ENCODE measurements at regions not wholly inside any gene's neighbourhood (a gene's known extent, or its start where the extent isn't known, plus 50 kb on each side); places are given as distances from the start of the nearest gene placed in this dataset.

DNA sequence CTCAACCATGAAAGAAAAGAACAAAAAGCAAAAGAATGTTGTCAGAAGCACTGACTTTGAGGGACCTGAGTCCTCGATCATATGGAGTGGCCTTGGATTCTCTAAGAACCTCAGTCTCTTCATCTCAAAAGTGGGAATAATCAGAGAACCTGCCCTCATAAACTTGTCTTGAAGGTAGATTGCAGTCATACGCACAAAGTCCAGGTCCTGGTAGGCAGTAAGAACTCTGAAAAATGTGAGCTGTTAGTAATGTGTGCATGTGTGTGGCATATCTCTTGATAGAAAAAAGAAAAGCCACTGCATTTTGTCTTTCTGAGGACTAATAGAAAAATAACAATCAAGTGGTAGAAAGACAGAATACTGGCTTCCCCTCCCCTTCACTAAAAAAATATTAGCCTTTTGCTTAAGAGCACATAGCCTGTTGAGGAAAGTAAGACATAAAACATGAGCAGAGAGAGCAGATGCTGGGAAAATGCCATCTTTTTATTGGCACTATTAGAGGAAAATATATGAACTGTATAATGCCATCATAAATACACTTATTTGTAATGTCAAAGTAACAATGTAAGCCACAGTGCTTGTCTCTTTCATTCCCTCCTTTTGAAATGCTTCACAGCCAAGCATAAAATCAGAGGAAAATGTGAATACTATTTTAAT is 205.1 kb upstream of the TBX3 start:
- H3K9me3 ChIP-seq (replicated peaks; ENCODE audit: low read length), result no peaks in the 10 kb centered on the region
- H3K4me2 ChIP-seq (ENCODE audit: low read length), result peak overlapping the region; percentile 22
- no peaks in the 10 kb centered on the region for H3K27me3 ChIP-seq (ENCODE audit: control insufficient read depth, insufficient read depth, low read length)
- H3K4me3 ChIP-seq (ENCODE audit: low read length), result no peak overlapping the region
- H3K36me3 ChIP-seq (ENCODE audit: insufficient read depth, low read length), result no peaks in the 10 kb centered on the region
- H3K9ac ChIP-seq (ENCODE audit: low read depth, low read length), result no peak overlapping the region
- peaks cover 14% of the 10 kb centered on the region for H3K4me1 ChIP-seq (ENCODE audit: control insufficient read depth, insufficient read depth, low read length)

DNA sequence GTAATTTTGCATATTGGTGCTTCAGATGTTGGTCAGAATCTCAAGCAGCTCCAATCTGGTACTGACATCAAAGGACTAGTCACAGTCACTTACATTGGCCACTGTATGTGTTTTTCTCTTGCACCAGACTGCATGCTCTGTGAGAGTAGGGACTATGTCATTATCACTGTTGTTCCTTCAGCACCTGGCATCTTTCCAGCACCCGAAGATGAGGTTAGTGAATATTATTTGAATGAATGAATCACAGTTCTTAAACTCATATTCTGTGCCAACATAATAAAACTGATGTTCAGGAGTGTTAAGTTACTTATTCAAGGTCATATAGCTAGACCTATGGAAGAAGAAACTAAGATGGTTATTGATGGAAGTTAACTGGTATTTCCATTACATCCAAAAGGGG is 204.5 kb upstream of the TBX3 start:
- H3K36me3 ChIP-seq (ENCODE audit: insufficient read depth, low read length), result no peaks in the 10 kb centered on the region
- H3K4me2 ChIP-seq (ENCODE audit: low read length), result peak overlapping the region; percentile 22
- H3K9ac ChIP-seq (ENCODE audit: low read depth, low read length), result no peak overlapping the region
- peaks cover 14% of the 10 kb centered on the region for H3K4me1 ChIP-seq (ENCODE audit: control insufficient read depth, insufficient read depth, low read length)
- H3K9me3 ChIP-seq (replicated peaks; ENCODE audit: low read length), result no peaks in the 10 kb centered on the region
- H3K4me3 ChIP-seq (ENCODE audit: low read length), result no peak overlapping the region
- H3K27me3 ChIP-seq (ENCODE audit: control insufficient read depth, insufficient read depth, low read length), result no peaks in the 10 kb centered on the region

DNA sequence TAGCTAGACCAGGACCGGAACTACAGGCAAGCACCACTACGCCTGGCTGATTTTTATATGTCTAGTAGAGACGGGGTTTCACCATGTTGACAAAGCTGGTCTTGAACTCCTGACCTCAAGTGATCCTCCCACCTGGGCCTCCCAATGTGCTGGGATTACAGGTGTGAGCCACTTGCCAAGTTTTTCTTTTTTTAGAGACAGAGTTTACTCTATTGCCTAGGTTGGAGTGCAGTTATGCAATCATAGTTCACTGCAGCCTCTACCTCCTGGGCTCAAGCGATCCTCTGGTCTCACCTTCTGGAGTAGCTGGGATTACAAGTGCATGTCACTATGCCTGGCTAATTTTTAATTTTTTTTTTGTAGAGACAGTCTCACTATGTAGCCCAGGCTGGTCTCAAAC is 201.5 kb upstream of the TBX3 start:
- Histone ChIP-seq H3K4me2 (ENCODE audit: low read length) (no peak overlapping the region), H3K27me3 (ENCODE audit: control insufficient read depth, insufficient read depth, low read length) (no peaks in the 10 kb centered on the region), H3K4me3 (ENCODE audit: low read length) (no peak overlapping the region), H3K9ac (ENCODE audit: low read depth, low read length) (no peak overlapping the region), H3K4me1 (ENCODE audit: control insufficient read depth, insufficient read depth, low read length) (peaks cover 14% of the 10 kb centered on the region), H3K9me3 (replicated peaks; ENCODE audit: low read length) (no peaks in the 10 kb centered on the region), H3K36me3 (ENCODE audit: insufficient read depth, low read length) (no peaks in the 10 kb centered on the region)

DNA sequence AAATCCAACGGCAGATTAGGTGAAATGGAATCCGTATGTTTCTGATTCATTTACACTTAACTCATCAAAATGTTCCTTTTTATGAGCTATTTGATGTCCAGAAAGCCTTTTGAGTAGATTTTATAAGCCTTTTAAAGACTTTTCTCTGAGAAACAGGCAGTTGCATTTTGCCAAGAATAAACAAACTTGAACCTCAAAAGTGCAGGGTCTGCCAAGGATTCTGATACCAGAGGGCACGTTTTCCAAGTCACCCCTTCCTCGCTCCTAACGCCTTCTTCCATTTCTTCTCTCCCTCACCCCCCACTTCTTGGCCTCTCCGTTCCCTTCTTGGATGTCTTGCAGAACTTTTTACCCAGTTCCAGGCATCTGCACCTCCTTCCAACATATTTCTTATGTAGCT is 200.6 kb upstream of the TBX3 start:
- no peak overlapping the region for H3K4me2 ChIP-seq (ENCODE audit: low read length)
- no peaks in the 10 kb centered on the region for H3K36me3 ChIP-seq (ENCODE audit: insufficient read depth, low read length)
- no peak overlapping the region for H3K4me3 ChIP-seq (ENCODE audit: low read length)
- no peak overlapping the region for H3K9ac ChIP-seq (ENCODE audit: low read depth, low read length)
- H3K4me1 ChIP-seq (ENCODE audit: control insufficient read depth, insufficient read depth, low read length), result peaks cover 14% of the 10 kb centered on the region
- H3K27me3 ChIP-seq (ENCODE audit: control insufficient read depth, insufficient read depth, low read length), result no peaks in the 10 kb centered on the region
- no peaks in the 10 kb centered on the region for H3K9me3 ChIP-seq (replicated peaks; ENCODE audit: low read length)

DNA sequence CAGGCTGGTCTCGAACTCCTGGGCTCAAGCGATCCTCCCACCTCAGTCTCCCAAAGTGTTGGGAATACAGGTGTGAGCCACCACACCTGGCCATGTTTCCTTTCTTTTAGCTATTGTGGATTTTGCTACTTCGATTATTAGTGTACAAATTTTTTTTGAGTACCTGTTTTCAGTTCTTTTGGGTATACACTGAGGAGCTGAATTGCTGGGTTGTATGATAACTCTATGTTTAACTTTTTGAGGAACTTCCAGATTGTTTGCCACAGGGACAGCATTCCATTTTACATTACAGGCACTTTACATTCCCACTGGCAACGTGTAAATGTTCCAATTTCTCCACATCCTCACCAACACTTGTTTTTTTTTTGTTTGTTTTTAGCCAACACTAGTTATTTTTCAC is 198.1 kb upstream of the TBX3 start:
- Histone ChIP-seq H3K4me3 (ENCODE audit: low read length) (no peak overlapping the region), H3K4me1 (ENCODE audit: control insufficient read depth, insufficient read depth, low read length) (no peaks in the 10 kb centered on the region), H3K4me2 (ENCODE audit: low read length) (no peak overlapping the region), H3K36me3 (ENCODE audit: insufficient read depth, low read length) (no peaks in the 10 kb centered on the region), H3K9me3 (replicated peaks; ENCODE audit: low read length) (no peaks in the 10 kb centered on the region), H3K9ac (ENCODE audit: low read depth, low read length) (no peak overlapping the region), H3K27me3 (ENCODE audit: control insufficient read depth, insufficient read depth, low read length) (no peaks in the 10 kb centered on the region)

DNA sequence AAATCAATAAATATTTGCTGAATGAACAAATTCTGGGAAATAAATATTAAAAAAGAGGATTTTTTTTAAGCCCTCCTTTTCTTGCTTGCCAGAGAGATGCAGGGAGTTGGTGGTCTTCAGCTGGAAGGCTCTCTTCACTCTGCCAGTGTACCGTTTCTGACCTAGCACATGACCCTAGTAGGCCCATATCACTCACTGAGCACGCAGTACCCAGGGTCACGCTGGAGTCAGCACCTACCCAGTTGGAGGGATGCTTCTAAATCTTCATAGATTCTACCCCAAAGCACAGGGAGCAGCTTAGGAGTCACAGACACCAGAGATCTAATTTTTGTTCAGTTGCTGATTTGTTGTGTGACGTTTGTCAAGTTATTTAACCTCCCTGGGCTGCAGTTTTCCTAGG is 195.4 kb upstream of the TBX3 start:
- Histone ChIP-seq H3K4me2 (ENCODE audit: low read length) (no peak overlapping the region), H3K4me1 (ENCODE audit: control insufficient read depth, insufficient read depth, low read length) (no peaks in the 10 kb centered on the region), H3K36me3 (ENCODE audit: insufficient read depth, low read length) (no peaks in the 10 kb centered on the region), H3K9me3 (replicated peaks; ENCODE audit: low read length) (no peaks in the 10 kb centered on the region), H3K9ac (ENCODE audit: low read depth, low read length) (no peak overlapping the region), H3K4me3 (ENCODE audit: low read length) (no peak overlapping the region), H3K27me3 (ENCODE audit: control insufficient read depth, insufficient read depth, low read length) (no peaks in the 10 kb centered on the region)

DNA sequence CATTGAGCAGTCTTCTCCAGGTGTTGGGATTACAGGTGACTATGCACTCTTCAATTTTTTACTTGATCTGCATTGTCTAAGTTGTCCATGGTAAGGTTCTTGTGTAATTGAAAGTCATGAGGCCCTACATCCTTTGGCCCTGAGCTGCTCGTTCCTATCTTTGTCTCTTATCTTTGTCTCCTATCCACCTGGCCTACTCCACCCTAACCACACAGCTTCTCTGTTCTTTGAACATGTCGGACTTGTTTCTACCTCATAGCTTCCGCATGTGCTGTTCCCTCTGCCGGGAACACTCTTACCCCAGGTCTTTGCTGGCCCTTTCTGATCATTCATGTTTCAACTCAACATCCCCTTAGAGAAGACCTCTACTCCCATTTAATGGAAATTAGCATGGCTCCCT is 194.8 kb upstream of the TBX3 start:
- Histone ChIP-seq H3K9ac (ENCODE audit: low read depth, low read length) (no peak overlapping the region), H3K4me1 (ENCODE audit: control insufficient read depth, insufficient read depth, low read length) (no peaks in the 10 kb centered on the region), H3K4me3 (ENCODE audit: low read length) (no peak overlapping the region), H3K9me3 (replicated peaks; ENCODE audit: low read length) (no peaks in the 10 kb centered on the region), H3K4me2 (ENCODE audit: low read length) (no peak overlapping the region), H3K27me3 (ENCODE audit: control insufficient read depth, insufficient read depth, low read length) (no peaks in the 10 kb centered on the region), H3K36me3 (ENCODE audit: insufficient read depth, low read length) (no peaks in the 10 kb centered on the region)

DNA sequence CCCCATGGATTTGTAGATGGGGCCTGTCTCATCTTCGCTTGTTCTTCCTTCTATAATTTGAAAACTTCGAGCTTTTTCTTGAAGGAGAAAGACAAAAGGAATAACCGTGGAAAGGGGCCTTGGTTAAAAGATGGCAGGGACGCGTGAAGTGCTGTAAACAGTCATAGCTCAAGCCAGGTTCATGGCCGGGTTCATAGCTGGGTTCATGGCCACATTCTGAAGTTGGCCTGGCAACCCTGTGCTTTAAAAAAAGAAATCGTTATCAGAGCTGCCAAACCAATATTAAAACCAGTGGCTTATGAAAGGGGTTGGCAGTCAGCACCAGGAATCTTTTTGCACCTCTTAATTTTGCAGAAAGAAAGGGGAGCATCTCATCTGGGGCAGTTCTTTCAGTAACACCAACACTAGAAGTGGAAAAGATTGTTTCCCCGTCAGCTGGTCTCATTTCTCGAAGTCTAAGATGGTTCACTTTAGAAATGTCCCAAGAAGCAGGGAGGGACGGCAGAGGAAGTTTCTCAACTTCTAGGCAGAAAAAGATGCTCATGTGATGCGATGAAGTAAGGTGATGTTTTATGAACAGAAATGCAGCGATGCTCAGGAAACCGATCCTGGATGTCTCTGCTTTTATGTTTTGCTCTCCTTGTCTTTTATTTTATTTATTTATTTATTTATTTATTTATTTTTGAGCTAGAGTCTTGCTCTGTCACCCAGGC is 193.1 kb upstream of the TBX3 start:
- no peaks in the 10 kb centered on the region for H3K36me3 ChIP-seq (ENCODE audit: insufficient read depth, low read length)
- H3K4me1 ChIP-seq (ENCODE audit: control insufficient read depth, insufficient read depth, low read length), result no peaks in the 10 kb centered on the region
- H3K9ac ChIP-seq (ENCODE audit: low read depth, low read length), result no peak overlapping the region
- no peak overlapping the region for H3K4me3 ChIP-seq (ENCODE audit: low read length)
- no peak overlapping the region for H3K4me2 ChIP-seq (ENCODE audit: low read length)
- no peaks in the 10 kb centered on the region for H3K9me3 ChIP-seq (replicated peaks; ENCODE audit: low read length)
- no peaks in the 10 kb centered on the region for H3K27me3 ChIP-seq (ENCODE audit: control insufficient read depth, insufficient read depth, low read length)

DNA sequence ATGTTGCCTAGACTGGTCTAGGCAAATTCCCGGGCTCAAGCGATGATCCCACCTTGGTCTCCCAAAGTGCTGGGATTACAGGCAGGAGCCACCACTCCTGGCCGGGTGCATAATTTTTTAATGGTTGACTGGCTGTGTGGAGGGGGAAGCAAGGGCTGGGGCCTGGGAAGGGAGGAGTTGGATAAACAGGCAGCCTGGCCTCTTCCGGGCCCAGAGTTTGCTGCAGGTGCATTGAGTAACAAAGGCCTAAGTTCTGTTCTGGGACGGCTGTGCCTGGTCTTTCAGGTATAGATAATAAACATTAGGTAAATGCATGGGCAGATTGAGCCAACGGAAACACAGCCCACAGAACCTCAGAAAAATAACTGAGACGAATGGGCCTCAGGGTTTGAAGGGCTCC is 191.3 kb upstream of the TBX3 start:
- Histone ChIP-seq H3K27me3 (ENCODE audit: control insufficient read depth, insufficient read depth, low read length) (no peaks in the 10 kb centered on the region), H3K36me3 (ENCODE audit: insufficient read depth, low read length) (no peaks in the 10 kb centered on the region), H3K4me1 (ENCODE audit: control insufficient read depth, insufficient read depth, low read length) (no peaks in the 10 kb centered on the region), H3K4me3 (ENCODE audit: low read length) (no peak overlapping the region), H3K4me2 (ENCODE audit: low read length) (no peak overlapping the region), H3K9ac (ENCODE audit: low read depth, low read length) (no peak overlapping the region), H3K9me3 (replicated peaks; ENCODE audit: low read length) (no peaks in the 10 kb centered on the region)

DNA sequence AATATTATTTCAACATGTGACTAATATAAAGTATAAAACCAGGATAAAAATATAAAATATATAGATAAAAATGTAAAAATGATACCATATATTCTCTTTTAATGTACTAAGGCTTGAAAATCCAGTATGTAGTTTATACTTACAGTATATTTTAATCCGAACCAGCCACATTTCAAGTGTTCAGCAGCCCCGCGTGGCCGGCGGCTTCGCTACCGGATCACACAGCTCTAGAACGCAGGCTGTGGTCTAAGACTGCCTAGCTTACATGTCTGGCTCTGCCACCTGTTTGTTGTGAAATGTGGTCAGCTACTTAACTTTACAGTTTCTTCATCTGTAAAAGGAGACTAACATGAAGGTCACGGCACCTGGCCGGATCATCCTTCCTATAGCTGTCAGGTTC is 189.7 kb upstream of the TBX3 start:
- Histone ChIP-seq H3K4me2 (ENCODE audit: low read length) (no peak overlapping the region), H3K27me3 (ENCODE audit: control insufficient read depth, insufficient read depth, low read length) (no peaks in the 10 kb centered on the region), H3K4me3 (ENCODE audit: low read length) (no peak overlapping the region), H3K4me1 (ENCODE audit: control insufficient read depth, insufficient read depth, low read length) (no peaks in the 10 kb centered on the region), H3K9ac (ENCODE audit: low read depth, low read length) (no peak overlapping the region), H3K9me3 (replicated peaks; ENCODE audit: low read length) (no peaks in the 10 kb centered on the region), H3K36me3 (ENCODE audit: insufficient read depth, low read length) (no peaks in the 10 kb centered on the region)

DNA sequence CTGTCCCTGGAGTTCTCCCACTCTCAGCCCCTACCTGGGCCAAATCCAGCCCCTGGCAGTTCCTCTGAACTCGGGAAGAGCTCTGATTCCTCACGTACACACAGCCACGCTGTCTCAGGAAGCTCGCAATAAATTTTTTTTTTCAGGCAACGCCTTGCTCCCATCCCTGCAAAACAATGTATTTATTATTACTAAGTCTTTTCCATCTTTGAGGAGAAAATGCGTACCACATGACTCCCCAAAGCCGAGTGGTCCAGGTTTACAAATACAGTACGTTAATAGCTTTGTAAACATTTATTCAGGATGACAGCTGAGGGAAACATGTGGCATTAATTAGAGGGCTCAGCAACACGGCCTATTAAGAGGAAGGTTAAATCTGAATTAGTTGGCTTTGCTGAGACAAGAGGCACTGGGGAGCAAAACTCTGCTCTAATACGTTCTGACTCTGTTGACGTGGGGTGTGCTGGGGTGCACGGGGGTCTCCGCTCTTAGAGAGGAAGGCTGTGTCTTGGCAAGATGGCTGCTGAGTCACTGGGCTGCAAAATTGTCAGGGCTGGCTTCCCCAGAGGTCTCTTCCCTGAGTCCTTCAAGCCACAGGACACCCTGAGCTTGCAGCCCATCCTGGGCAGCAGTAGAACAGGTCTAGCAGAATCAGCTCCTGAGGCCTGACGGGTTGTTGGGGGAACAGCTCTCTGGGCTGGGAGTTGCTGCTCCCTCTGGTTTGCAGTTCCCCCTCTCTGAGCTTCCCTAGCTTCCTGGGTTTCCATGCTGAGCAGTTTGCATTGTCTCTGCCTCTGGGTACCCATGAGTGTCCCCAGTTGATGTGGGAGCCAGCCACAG is 185.2 kb upstream of the TBX3 start:
- Histone ChIP-seq H3K27me3 (ENCODE audit: control insufficient read depth, insufficient read depth, low read length) (no peaks in the 10 kb centered on the region), H3K36me3 (ENCODE audit: insufficient read depth, low read length) (no peaks in the 10 kb centered on the region), H3K9me3 (replicated peaks; ENCODE audit: low read length) (no peaks in the 10 kb centered on the region), H3K4me3 (ENCODE audit: low read length) (no peak overlapping the region), H3K4me1 (ENCODE audit: control insufficient read depth, insufficient read depth, low read length) (no peaks in the 10 kb centered on the region), H3K4me2 (ENCODE audit: low read length) (no peak overlapping the region), H3K9ac (ENCODE audit: low read depth, low read length) (no peak overlapping the region)

Data from skeletal muscle satellite cell (primary cell).